HG03135 (cell line): ENCODE measurements at regions not wholly inside any gene's neighbourhood (a gene's known extent, or its start where the extent isn't known, plus 50 kb on each side); places are given as distances from the start of the nearest gene placed in this dataset.
"Not testable (repeated sequence)": the region's sequence is repeated elsewhere in the genome, so short reads cannot be mapped to it uniquely, and the experiment has no call there.

ENCODE experiments used
- ATAC-seq: cut with Tn5 transposase; IDR thresholded peaks from one replicate; pipeline ENCODE4 v1.9.1; 2021; ENCODE audit warnings: mild to moderate bottlenecking, moderate library complexity; ENCODE audit not compliant: unreplicated experiment

DNA sequence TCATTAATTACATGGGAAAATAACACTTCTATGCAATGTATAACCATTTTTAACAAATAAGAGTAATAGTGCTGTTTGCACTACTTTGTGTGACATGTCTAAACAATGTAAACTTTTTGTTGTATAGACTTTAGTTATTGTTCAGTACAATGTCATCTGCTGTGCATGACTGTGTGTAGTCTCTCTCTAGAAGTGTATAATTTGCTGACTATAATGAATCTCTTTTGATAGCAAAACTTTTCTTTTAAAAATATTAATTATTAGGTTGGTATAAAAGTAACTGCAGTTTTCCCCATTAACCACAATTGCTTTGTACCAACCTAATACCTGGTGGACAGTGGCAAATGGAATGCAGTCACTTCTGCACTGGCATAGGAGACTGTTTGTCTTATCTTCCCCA, 124.2 kb upstream of the SGK1 start:
- no peak for ATAC-seq

DNA sequence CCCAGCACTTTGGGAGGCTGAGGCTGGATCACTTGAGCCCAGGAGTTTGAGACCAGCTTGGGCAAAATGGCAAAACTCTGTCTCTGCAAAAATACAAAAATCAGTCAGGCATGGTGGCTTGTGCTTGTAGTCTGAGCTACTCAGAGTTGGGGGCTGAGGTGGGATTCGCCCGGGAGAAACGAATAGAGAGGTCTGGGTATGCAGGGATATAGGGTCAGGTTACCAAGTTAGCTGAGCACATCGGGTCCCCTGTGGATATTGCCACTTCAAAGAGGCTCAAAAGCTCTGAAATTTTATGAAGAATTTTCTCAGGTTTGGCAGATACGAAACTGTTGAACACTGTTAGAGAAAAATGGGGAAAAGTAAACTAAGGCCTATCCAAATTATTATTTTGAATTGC, 120.9 kb upstream of the SGK1 start:
- ATAC-seq = no peak

DNA sequence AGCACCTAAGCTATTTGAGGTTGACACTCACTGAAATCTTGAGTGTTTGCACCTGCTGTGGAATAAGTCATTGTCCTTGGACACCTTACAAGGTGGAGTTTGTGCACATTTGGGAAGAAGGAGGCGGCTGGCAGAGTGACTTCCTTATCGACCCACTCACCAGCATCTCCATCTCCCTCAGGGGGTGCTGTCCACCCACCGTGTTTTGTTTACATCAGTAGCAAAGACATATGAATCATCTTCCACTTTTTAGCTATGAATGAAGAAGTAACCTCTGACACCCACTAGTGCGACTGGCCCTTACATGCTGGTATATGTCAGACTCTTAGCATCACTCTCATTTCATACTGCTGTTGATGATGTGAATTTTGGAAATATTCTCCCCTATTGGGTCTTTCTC, 119.5 kb upstream of the SGK1 start:
- no peak for ATAC-seq

DNA sequence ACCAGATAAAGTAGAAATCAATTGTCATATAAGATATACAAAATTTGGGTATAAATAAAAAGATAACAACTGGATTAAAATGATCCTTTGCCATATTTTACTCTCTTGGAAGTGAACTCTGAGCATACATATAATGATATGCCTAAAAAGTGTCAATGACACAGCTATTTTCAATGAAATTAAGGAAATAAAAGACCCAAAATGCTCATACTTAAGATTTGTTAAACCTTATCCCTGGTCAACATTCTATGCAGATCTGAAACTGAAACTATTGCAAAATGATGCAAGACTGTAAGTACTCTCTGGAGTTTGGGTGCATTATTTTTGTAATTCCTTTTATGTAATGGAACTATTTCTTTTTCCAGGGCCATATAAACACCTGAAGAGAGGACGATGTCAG, 119.0 kb upstream of the SGK1 start:
- ATAC-seq = no peak

DNA sequence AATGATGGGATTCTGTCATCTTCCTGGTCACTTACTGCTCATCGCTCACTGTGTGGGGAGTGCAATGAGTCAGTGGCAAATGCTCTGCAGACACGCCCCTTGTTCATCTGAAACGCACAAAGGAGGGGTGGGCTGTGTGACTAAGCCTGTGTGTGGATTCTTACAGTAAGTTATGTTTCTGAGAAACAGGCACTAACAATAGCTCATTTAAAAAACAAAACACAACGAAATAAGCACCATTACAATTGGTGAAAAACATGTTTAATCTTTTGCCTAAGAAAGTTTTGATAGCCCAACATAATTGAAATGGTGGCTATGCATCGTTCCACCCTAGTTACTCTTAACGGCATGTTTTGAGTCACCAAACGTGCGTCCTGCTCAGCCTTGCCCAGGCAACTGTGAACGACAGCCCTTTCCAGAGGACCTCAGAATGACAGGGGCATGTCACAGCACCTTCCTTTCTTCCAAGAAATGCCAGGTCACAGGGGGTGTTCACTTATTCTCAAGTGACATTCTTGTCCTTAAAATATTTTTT, 118.4 kb upstream of the SGK1 start:
- peak; percentile 83 for ATAC-seq

DNA sequence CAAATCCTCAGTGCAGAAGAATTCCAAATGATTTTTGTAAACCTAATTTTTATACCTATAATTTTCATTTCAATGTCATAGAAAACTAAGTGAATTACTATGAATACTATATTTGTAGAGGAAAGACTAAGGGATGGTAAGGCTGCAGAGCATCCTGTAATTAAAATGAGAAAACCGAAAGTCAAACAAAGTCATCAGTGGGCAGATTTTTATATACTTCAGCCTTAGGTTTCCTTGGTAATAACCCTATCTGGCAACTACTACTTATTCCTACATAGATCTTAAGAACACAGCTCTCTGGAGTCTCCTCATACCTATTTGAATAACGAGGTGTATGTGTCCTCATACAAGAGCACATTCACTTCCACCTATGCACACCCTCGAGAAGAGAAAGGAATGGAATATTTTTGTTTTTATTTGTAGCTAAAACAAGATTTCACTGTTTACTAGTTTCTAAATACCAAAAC, 117.9 kb upstream of the SGK1 start:
- ATAC-seq = no peak

DNA sequence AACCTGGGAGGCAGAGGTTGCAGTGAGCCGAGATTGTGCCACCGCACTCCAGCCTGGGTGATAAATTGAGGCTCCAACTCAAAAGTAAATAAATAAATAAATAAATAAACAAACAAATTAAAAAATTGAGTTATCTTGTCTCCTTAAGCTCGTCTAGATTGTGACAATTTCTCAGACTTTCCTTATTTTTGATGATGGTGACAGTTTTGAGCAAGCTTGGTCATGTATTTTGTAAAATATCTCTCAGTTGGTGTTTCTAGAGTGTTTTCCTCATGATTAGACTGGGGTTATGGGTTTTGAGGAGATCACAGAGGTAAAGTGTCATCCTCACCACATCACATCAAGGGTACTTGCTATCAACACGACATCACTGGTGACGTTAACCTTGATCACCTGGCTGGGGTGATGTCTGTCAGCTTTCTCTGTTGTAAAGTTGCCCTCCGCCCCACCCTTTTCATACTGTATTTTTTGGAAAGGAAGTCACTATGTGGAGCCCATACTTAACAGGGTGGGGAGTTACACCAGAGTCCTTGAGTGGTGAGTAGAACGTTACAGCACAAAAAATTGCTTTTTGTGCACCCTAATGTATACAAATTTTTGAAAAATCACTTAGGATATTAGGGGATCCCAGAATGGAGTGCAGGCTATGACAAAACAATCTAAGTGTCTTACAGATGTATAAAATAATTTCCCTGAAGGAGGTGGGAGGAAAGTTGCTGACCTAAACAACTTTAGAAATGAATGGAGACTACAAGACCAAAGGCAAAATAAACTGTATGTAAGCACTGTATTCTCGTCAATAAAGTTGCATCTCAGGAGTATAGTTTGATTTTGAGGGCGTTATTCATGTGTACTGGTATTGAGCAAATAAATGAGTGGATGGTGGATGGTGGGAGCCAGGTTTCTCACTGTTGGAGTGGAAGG, 116.4 kb upstream of the SGK1 start:
- no peak for ATAC-seq

DNA sequence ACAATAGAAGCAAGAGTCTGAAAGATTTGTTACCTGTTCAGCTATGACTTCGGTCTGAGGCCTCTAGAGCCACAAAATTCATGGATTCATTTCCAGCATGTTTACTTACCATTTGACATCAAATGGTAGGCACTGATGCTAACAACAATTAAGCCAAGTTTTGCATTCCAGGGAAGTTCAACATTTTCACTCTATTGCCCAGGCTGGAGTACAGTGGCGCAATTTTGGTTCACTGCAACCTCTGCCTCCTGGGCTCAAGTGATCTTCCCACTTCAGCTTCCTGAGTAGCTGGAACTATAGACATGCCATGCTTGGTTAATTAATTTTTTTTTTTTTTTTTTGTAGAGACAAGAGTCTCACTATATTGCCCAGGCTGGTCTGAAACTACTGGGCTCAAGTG, 114.1 kb upstream of the SGK1 start:
- no peak for ATAC-seq

DNA sequence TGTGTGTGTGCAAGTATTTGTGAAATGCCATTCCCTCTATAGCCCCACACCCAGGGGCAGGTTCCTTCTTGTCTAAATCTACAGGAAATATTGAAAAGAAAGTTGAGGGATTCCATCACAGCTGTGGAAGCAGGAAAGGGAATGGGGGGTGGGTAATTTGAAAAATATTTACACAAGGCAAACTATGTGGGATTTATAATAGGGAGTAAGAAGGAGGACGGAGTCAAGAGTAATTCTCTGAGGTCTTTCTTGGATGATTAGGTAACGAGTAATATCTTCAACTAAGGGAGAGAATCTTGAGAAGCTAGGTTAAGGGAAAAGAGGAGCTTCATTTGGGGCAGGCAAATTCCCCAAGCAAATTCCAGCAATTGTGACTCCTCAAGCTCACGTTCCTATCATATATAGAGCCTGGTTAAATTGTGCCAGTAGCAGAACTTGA, 113.5 kb upstream of the SGK1 start:
- ATAC-seq = no peak

DNA sequence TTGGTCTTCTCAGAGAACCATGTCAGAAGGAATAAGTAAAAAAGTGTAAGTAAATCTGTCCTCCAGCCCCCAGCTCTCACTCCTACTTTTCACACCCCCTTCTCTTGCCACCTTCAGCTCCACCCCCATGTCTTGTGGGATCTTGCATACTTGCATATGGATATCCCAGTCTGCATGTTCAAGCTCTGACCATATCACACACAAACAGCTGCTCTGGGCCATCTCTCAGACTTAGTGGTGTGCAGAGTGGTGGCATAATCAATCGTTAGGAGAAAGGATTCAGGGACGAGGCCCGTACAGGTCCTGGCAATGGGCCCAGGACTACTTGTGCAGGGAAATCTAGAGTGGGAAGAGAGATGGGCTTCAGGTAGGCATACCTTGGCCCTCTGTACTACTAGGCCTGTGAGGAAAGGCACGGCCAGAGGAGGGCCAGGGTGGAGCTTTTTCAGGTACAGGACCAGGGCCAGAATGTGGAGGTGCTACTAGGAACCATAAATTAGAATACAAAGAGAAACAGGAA, 112.0 kb upstream of the SGK1 start:
- no peak for ATAC-seq

DNA sequence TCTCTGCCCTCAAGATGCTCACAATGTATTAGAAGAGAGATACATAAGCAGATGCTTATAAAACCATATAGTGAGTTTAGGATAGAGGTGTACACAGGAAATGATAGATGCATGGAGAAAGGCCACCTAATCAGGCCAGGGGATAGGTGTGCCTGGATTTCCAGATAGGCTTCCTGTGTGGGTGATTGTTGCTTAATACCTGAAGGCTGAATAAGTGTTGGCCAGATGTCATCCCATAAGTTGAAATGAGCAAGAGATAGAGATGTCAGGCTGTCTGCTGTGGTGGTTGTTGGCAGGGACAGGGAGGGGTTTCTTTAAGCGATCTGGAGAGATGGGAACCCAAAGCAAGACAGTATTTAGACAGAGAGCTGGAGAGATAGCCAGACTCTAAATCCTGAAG, 109.8 kb upstream of the SGK1 start:
- ATAC-seq = no peak

DNA sequence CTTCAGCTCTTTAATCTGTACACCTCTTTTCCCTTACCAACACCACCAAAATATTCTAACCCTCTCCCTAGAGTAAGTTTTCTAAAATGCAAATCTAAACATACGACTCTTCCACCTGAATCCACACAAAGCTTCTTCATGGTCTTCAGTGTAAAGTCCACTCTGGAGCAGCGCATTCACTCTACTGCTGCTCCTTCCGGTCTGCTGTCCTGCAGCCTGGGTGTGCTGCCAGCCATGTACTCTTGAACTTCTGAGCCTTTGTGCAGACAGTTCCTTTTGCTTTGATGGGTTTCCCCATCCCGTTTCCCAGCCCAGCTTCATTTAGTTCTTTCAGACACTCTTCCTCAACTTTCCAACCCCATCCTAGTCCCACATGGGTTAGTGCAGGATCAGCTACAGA, 108.7 kb upstream of the SGK1 start:
- no peak for ATAC-seq

DNA sequence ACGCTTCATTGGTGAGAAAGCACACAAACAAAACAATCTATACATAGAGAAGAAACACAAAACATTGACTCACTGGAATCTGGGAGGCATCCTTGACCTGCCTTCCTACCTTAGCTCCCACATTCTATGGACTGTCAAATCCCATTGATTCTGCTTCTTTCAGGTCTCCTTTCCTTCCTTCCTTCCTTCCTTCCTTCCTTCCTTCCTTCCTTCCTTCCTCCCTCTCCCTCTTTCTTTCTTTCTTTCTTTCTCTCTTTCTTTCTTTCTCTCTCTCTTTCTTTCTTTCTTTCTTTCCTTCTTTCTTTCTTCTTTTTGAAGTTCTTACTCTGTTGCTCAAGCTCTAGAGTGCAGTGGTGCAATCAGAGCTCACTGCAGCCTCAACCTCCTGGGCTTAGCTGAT, 108.0 kb upstream of the SGK1 start:
- not testable (repeated sequence) for ATAC-seq

DNA sequence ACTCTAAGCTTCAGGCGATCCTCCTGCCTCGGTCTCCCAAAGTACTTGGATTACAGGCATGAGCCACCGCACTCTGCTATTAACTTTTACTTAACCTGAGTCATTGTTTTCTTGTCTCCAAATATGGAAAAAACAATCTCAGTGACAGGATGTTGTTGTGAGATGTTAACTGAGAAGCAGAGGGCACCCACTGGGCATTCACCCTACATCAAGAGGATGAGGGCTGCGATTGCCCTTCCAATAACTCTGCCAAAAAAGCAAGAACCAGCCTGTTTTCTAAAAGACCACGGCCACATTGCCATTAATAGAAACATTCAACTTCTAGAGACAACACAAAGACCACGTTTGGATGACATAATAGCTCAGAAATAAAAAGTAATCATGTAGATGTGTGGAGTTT, 107.6 kb upstream of the SGK1 start:
- ATAC-seq = no peak

DNA sequence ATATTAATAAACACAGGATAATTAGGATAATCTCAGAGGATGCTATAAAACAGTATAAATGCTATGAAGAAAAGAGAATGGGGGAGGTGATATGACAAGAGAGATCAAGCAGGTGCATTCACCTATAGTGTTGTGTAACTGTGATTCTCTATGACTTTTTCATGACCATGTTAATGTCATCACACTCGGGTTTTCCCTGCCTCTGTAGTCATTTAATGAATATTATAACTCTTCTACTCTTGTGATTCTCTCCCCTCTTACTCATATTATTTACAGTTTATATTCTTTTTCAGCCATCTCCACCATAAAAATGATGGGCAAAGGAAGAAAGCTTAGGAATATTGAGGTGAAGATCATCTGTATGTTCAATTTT, 106.9 kb upstream of the SGK1 start:
- ATAC-seq = no peak

DNA sequence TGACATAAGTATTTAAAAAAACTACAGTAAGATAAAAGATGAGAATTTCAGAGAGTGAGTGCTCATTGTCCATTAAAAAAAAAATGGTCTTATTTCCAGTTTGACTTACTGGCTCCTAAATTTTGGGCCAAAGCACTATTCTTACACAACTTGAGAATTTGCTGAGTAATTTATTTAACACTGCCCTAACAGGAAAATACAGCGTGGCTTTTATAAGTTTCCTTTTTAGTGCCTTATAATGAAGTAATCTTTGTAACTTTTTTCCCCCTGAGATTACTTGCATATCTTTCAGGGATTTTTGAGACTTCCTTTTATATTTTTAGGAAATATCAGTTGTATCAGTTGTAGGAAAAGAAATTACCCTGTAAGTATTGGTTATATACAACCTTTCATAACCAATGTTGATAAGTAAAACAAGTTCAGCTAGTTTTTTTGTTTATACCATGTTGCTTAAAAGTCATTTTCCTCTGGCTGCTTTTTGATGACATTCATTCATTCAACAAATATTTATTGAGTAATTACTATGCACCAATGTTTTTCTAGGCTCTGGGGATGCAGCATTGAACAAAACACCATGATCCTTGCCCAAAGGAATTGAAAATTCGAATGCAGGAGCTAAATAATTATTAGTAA, 106.4 kb upstream of the SGK1 start:
- no peak for ATAC-seq

DNA sequence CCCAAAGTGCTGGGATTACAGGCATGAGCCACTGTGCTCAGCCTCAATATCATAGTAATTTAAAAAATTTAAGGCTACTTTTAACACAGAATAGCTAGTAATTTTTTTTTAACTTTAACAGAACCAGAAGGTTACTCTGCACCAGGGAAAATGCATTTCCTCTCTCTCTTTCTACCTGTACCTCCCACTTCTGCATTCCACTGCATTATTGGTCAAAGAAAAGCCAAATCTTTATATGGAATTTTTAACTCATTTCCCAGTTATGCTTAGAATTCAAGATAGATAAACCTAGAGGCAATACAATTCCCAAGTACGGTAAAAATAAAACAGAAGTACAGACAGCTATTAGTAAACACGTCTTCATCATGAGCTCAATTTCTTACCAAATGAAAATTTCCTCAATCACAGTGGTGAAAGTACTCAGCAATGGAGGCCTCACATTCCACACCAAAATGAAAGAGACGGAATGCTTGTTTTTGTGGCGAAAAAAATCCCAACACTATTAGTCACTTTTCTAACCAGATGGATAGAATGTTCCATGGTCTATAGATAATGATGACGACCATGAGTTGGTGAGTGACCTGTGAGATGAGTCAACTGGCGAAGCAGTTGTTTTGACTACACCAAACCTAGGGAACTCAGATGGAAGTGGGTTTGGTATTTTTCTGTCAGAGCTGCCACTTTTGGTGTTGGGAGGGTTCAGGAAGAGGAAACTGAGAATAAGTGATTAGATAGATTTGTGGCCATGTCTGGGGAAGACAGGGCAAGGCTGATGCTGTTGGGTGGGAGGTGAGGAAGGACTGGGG, 104.7 kb upstream of the SGK1 start:
- ATAC-seq = no peak

DNA sequence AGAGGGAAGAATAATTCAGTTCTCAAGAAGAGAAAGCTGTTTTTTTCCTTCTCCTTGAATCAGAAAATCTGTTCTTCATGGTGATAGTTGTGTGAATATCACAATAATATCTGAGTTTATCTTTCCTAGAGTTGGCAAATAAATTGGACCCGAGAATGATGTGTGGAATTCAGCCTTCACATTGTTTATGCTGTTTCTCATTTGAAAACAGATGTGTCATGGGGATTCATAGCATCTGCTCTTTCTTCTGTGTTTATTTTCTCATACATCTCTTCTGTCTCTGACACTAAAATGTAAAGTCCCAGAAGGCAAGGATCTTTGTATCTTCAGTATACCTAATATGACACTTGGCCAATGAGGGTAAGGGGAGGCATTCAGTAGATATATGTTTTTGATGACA, 103.6 kb upstream of the SGK1 start:
- no peak for ATAC-seq

DNA sequence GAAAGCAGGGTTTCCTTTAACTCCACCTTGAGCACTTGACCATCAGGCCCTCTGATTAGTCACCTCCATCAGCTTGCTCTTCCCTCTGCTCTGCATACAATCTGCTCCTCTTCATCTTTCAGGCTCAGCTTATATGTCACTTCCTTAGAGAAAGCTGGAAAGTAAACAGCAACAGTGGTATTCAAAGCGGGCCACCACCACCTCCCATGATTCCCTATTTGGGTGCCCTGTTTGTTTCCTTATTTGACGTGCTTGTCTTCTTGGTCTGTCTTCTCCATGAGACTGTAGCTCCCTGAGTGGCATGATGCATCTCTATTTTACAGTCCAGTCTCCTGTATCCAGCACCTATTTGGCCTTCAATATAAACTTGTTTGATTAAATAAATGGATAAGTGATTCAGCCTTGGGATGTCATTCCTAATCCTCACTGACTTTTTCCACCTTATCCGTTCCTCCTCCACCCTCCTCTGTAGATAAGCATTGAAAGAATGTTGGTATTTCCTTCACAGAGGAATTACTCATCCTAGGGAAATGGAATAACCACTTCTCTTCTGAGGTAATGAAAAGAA, 102.8 kb upstream of the SGK1 start:
- no peak for ATAC-seq

DNA sequence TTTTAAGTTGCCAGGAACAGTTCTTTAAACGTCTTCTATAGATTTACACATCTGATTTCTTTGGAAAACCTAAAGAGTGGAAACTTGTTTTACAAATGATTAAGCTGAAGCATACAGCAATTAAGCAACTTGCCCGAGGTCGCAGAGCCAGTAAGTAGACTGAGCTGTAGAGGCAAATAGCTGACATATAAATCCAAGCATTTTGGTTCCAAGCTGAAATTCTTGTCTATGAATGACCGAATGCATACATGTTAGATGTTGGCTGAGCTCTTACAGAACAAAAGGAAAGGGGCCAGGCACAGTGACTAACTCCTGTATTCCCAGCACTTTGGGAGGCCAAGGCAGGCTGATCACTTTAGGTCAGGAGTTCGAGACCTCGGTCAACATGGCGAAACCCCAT, 101.8 kb upstream of the SGK1 start:
- ATAC-seq = no peak
